ENCODE measurements at regions not wholly inside any gene's neighbourhood (a gene's known extent, or its start where the extent isn't known, plus 50 kb on each side); places are given as distances from the start of the nearest gene placed in this dataset.

GRCh38 chr15:95149036-95149435 lies 917.7 kb downstream of the MCTP2 start:
- TF ChIP-seq, protein P1, sequence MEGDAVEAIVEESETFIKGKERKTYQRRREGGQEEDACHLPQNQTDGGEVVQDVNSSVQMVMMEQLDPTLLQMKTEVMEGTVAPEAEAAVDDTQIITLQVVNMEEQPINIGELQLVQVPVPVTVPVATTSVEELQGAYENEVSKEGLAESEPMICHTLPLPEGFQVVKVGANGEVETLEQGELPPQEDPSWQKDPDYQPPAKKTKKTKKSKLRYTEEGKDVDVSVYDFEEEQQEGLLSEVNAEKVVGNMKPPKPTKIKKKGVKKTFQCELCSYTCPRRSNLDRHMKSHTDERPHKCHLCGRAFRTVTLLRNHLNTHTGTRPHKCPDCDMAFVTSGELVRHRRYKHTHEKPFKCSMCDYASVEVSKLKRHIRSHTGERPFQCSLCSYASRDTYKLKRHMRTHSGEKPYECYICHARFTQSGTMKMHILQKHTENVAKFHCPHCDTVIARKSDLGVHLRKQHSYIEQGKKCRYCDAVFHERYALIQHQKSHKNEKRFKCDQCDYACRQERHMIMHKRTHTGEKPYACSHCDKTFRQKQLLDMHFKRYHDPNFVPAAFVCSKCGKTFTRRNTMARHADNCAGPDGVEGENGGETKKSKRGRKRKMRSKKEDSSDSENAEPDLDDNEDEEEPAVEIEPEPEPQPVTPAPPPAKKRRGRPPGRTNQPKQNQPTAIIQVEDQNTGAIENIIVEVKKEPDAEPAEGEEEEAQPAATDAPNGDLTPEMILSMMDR (IDR thresholded peaks at IDR 0.05; ENCODE audit: low read length): no peak
- TF ChIP-seq EZH2 (IDR thresholded peaks at IDR 0.05; ENCODE audit: borderline replicate concordance, low read length): no peak
